Activated naive CD4-positive, alpha-beta T cell treated with anti-CD3 and anti-CD28 coated beads, Interleukin-2, amount 10 ng/mL, durations not matched to agents 7 days and 5 days (primary cell): ENCODE measurements at regions not wholly inside any gene's neighbourhood (a gene's known extent, or its start where the extent isn't known, plus 50 kb on each side); places are given as distances from the start of the nearest gene placed in this dataset.

Experiments used
- CTCF ChIA-PET: fragments of 350-600 bp; sonication (Branson Sonifier 250); formaldehyde crosslinking; loops from one replicate; lab custom pipeline; 2021; ENCODE audit warnings: antibody characterized with exemption; lab: Charles Lee
- DNase-seq: peaks from one replicate; pipeline ENCODE4 v3.0.0-alpha.2; 2020
- H3K27ac Mint-ChIP-seq: one replicate; pipeline ENCODE4 v1.8.0; 2021; ENCODE audit warnings: mild to moderate bottlenecking, moderate library complexity, mixed read lengths
- H3K27me3 Mint-ChIP-seq: one replicate; pipeline ENCODE4 v1.8.0; 2021; ENCODE audit warnings: mild to moderate bottlenecking, mixed read lengths
- H3K36me3 Mint-ChIP-seq: one replicate; pipeline ENCODE4 v1.8.0; 2021; ENCODE audit warnings: mixed read lengths
- H3K4me1 Mint-ChIP-seq: one replicate; pipeline ENCODE4 v1.8.0; 2021; ENCODE audit warnings: mixed read lengths
- H3K4me3 Mint-ChIP-seq: one replicate; pipeline ENCODE4 v1.8.0; 2021; ENCODE audit warnings: mild to moderate bottlenecking, moderate library complexity, mixed read lengths
- H3K9me3 Mint-ChIP-seq: one replicate; pipeline ENCODE4 v1.8.0; 2021; ENCODE audit warnings: mixed read lengths

DNA sequence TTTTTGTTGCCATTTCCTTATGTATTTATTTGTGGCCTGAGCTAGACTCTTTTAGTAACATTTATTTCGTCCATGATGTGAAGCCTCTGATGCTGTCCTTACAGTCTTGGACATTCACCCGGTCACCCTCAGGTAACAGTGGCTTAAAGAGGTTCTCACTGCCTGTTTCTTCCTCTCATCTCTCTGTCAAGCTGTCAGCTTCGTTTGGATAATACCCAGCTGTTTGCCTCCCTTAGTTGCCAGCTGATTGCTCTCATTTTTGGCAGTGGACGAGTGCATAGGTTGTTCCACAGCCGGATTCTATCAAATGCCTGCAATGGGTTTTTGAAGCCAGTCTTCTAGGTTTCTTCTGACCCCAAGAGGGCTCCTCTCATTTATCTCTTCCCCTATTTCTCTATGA is 427.7 kb downstream of the MED10 start:
- H3K27ac Mint-ChIP-seq, result no peak overlapping the region
- CTCF ChIA-PET, result no interaction called here
- H3K4me1 Mint-ChIP-seq, result no peaks in the 10 kb centered on the region
- DNase-seq, result no peak
- H3K36me3 Mint-ChIP-seq, result no peaks in the 10 kb centered on the region
- H3K4me3 Mint-ChIP-seq, result no peak overlapping the region
- no peaks in the 10 kb centered on the region for H3K9me3 Mint-ChIP-seq
- no peaks in the 10 kb centered on the region for H3K27me3 Mint-ChIP-seq

DNA sequence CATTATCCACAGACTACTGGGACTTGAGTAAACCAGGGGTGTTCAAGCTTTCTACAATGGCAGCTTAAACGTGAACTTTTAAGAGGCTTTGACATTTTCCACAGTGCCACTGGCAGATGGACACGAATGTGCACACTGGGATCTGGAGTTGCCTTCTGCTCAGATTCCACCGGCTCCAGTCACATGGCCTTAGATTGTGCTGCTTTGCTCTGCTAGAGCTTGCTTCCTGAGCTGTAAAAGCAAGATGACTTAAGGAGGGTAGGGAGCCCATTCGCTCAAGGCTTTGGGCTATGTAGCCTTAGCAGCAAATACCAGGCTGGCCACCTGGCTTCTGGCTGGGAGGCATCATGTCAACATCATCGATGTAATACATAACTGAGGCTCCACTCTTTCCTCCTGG is 436.9 kb downstream of the MED10 start:
- DNase-seq, result no peak
- Mint-ChIP-seq H3K9me3 (no peaks in the 10 kb centered on the region), H3K4me3 (no peak overlapping the region), H3K36me3 (no peaks in the 10 kb centered on the region), H3K4me1 (no peaks in the 10 kb centered on the region), H3K27ac (no peak overlapping the region), H3K27me3 (no peaks in the 10 kb centered on the region)
- CTCF ChIA-PET, result no interaction called here

DNA sequence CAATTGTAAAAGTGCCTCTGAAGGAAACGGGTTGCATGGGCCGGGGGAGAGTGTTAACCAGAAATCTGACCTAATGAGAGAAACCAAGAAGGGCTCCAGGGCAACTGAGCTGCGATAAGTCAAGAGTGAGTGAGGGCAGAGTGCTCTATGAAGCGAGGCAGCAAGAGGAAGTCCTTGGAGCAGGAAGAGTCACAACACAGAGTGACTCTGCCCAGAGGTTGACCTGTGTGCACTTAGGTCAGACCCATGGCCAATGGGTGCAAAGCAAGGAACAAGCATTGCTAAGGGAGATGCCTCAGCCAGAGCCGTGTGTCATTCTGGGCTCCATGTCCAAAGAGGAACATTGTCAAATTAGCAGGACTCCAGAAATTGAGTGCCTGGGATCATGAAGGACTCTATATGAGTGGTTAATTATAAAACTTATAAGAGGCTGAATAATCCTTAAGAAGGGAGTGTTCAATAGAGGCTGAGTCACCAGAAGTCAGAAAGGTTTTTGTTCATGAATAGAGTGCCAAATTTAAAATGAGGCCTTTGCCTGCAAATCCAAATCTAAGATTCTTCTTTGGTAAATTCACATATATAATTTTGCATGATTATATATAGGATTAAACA is 438.5 kb downstream of the MED10 start:
- H3K27me3 Mint-ChIP-seq, result no peaks in the 10 kb centered on the region
- no peaks in the 10 kb centered on the region for H3K4me1 Mint-ChIP-seq
- no peak overlapping the region for H3K27ac Mint-ChIP-seq
- DNase-seq, result no peak
- CTCF ChIA-PET, result no interaction called here
- H3K9me3 Mint-ChIP-seq, result no peaks in the 10 kb centered on the region
- H3K4me3 Mint-ChIP-seq, result no peak overlapping the region
- no peaks in the 10 kb centered on the region for H3K36me3 Mint-ChIP-seq

DNA sequence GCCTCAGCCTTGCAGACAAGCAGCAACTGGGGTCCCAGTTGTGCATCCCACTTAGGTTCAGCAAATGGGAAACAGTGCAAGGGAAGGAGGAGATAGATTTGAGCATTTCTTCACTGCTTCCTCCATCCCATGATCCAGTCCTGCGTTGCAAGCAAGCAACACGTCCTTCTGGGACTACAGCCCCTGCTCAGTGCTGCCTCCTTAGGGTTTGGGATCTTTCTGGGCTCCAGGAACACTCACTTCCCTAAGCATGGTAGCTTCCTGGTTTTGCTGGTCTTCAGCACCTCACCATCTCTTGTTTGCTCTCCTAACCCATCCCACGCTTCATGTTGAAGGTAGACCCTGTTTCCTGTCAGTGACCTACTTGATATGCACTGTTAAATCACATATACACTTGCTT is 444.7 kb downstream of the MED10 start:
- CTCF ChIA-PET, result no interaction called here
- no peaks in the 10 kb centered on the region for H3K4me1 Mint-ChIP-seq
- H3K27ac Mint-ChIP-seq, result no peak overlapping the region
- H3K27me3 Mint-ChIP-seq, result no peaks in the 10 kb centered on the region
- H3K36me3 Mint-ChIP-seq, result no peaks in the 10 kb centered on the region
- H3K9me3 Mint-ChIP-seq, result peaks cover 1% of the 10 kb centered on the region
- no peak for DNase-seq
- H3K4me3 Mint-ChIP-seq, result no peak overlapping the region

DNA sequence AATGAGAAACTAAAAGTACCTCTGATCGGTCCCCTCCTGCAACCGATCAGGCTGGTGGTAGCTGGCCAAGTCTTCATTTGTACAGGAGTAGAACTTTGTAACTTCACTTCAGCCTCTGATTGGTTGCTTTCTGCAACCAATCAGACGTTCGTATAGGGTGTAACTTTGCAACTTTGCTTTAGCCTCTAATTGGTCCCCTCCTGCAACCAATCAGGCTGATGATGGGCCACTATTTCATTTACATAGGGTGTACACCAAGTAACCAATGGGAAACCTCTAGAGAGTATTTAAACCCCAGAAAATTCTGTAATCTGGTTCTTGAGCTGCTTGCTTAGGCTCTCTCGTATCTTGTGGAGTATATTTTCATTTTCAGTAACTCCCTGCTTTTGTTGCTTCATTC is 445.5 kb downstream of the MED10 start:
- Mint-ChIP-seq H3K27ac (no peak overlapping the region), H3K4me1 (no peaks in the 10 kb centered on the region), H3K36me3 (no peaks in the 10 kb centered on the region), H3K27me3 (no peaks in the 10 kb centered on the region), H3K9me3 (peaks cover 1% of the 10 kb centered on the region), H3K4me3 (no peak overlapping the region)
- no peak for DNase-seq
- CTCF ChIA-PET, result no interaction called here

DNA sequence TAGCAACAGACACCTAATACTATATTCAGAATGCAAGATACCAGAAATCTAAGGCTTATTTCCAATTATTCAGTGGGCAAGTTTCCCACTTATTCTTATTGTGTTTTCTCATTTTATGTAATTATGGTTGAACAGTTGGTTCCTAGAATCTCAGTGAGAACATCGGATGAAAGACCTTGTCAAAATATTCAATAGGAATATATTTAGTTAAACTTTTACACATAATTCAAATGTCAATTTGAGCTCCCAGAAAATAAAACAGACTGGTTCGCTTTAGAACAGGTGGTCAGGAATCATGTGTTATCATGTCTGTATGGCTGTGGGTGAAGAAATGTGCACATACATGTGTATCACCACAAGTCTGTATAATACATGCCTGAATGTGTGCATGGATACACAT is 447.8 kb downstream of the MED10 start:
- Mint-ChIP-seq H3K27me3 (no peaks in the 10 kb centered on the region), H3K9me3 (peaks cover 1% of the 10 kb centered on the region), H3K27ac (no peak overlapping the region)

DNA sequence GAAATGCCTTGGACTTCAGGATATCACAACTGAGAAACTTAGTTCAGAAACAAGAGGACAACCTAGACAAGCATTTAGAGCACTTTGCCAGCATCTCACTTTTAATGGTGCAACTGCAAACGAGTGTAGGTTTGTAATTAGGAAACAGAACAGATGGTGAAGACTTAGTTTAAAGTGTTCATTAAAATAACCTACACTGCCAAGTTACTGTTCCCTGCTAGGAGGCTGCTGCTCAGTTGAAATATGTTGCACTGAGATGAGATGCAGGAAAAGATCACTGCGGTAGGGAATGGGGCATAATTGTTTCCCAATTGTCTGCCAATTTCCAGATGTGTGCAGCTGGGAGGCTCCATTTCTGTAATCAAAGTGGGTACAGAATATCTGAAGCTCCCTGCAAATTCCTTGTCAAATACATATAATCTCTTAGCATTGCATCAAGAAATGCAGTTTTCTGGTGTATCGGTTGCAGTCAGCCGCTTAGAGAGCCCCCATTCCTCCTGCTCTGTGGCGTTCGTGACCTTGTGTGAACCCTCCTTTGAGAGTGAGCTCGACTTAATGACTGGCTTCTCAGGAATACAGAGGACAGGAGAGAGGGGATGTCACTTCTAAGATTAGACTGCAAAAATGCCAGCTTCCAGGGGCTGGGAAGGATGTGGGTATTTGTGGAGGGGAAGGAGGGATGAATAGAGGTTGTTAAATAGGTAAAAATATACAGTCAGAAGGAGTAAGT is 448.9 kb downstream of the MED10 start:
- Mint-ChIP-seq H3K36me3 (no peaks in the 10 kb centered on the region), H3K4me3 (no peak overlapping the region), H3K4me1 (no peaks in the 10 kb centered on the region), H3K9me3 (peaks cover under 1% of the 10 kb centered on the region), H3K27me3 (no peaks in the 10 kb centered on the region), H3K27ac (no peak overlapping the region)
- CTCF ChIA-PET, result no interaction called here
- DNase-seq, result no peak

More for the DNA sequence above, 447.8 kb downstream of the MED10 start:
- H3K4me3 Mint-ChIP-seq, result no peak overlapping the region
- no peaks in the 10 kb centered on the region for H3K4me1 Mint-ChIP-seq
- no peak for DNase-seq
- no peaks in the 10 kb centered on the region for H3K36me3 Mint-ChIP-seq
- CTCF ChIA-PET, result no interaction called here

DNA sequence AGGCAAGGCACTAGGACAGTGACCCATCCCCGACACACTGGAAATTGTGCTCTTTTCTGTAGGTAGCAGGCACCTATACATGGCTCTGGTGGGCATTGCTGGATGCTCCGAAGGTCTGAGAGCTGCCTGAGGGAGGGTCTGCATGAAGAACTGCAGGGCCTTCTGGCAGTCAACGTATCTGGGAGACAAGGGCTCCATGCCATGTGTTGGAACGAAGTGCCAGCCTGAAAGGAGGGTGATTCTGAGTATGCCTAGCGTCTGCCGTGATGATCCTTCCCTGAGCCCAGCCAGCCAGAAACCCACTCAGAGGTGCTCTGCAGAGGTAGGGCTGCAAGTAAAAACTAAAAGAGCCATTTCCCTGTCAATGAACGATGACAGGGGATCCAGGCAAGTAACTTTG is 453.2 kb downstream of the MED10 start:
- H3K27me3 Mint-ChIP-seq, result no peaks in the 10 kb centered on the region
- H3K4me1 Mint-ChIP-seq, result no peaks in the 10 kb centered on the region
- H3K9me3 Mint-ChIP-seq, result no peaks in the 10 kb centered on the region
- no peaks in the 10 kb centered on the region for H3K36me3 Mint-ChIP-seq
- no peak for DNase-seq
- no peak overlapping the region for H3K4me3 Mint-ChIP-seq
- CTCF ChIA-PET, result no interaction called here
- no peak overlapping the region for H3K27ac Mint-ChIP-seq

DNA sequence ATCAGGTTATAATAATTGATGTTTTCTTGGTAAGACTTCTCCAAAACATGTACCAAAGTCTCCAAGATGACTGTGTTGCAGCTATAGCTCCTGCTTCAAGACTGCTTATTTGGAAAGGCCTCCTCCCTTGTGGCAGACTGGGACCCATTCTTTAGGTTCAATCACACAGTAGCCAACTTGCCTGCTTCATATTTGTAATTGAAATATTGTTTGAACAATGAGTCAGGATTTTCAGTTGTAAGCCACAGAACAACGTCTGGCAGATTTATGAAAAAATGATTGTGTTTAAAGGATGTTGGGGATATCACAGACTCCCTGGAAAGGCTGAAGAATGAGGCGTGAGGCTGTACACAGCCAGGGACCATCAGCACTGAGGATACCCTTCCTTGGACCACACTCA is 458.9 kb downstream of the MED10 start:
- Mint-ChIP-seq H3K27me3 (no peaks in the 10 kb centered on the region), H3K36me3 (no peaks in the 10 kb centered on the region), H3K4me3 (no peak overlapping the region), H3K9me3 (no peaks in the 10 kb centered on the region), H3K4me1 (no peaks in the 10 kb centered on the region), H3K27ac (no peak overlapping the region)
- CTCF ChIA-PET, result no interaction called here
- no peak for DNase-seq

DNA sequence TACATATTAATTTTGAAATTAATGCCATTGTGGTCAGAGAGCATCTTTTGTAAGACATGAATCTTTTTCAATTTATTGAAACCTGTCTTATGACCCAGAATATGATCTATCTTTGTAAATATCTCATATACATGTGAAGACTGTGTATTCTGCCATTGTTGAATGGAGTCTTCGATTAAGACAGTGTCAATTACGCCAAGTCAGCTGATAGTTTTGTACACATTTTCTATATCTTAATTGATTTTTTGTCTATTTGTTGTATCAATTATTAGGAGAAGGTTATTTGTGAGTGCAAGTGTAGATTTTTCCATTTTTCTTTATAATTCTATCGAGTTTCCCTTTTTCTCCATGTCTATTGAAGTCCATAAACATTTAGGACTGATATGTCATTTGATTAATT is 471.6 kb downstream of the MED10 start:
- no peak overlapping the region for H3K27ac Mint-ChIP-seq
- CTCF ChIA-PET, result no interaction called here
- H3K4me3 Mint-ChIP-seq, result no peak overlapping the region
- H3K9me3 Mint-ChIP-seq, result no peaks in the 10 kb centered on the region
- H3K27me3 Mint-ChIP-seq, result no peaks in the 10 kb centered on the region
- no peaks in the 10 kb centered on the region for H3K36me3 Mint-ChIP-seq
- H3K4me1 Mint-ChIP-seq, result no peaks in the 10 kb centered on the region
- no peak for DNase-seq

DNA sequence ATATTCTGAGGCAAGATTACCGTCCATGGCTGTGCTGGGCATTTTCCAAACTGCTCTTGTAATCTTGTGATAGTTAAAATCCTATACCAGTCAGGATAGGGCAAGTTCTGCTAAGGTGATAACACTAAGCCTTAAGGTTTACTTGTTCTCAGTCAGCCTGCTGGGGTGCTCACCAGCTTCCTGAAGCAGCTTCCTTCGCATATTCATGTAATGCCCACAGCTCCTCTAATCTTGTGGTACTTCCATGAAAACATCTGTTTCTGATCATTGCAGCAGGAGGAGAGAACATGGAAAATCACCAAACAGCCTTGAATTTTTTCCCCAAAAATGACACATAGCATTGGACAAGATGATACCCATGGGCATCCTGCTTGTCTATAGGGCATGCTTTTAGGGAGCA is 473.2 kb downstream of the MED10 start:
- no peak overlapping the region for H3K4me3 Mint-ChIP-seq
- H3K27me3 Mint-ChIP-seq, result no peaks in the 10 kb centered on the region
- no peaks in the 10 kb centered on the region for H3K36me3 Mint-ChIP-seq
- no peaks in the 10 kb centered on the region for H3K4me1 Mint-ChIP-seq
- no peak overlapping the region for H3K27ac Mint-ChIP-seq
- no peak for DNase-seq
- H3K9me3 Mint-ChIP-seq, result no peaks in the 10 kb centered on the region
- CTCF ChIA-PET, result no interaction called here

DNA sequence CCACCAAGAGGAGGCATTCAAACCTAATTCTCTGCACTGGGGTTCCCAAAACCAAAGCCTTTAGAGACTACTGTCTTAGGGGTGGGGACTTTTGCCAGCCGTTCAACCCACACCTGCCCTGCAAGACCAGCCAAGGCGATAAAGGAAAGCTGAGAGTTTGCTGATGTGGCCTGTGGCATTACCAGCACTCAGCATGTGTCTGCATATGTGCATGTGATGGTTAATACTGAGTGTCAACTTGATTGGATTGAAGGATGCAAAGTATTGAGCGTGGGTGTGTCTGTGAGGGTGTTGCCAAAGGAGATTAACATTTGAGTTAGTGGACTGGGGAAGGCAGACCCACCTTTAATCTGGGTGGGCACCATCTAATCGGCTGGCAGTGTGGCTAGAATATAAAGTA is 474.2 kb downstream of the MED10 start:
- H3K4me3 Mint-ChIP-seq, result no peak overlapping the region
- H3K27me3 Mint-ChIP-seq, result no peaks in the 10 kb centered on the region
- no peaks in the 10 kb centered on the region for H3K9me3 Mint-ChIP-seq
- CTCF ChIA-PET, result no interaction called here
- no peaks in the 10 kb centered on the region for H3K4me1 Mint-ChIP-seq
- H3K36me3 Mint-ChIP-seq, result no peaks in the 10 kb centered on the region
- DNase-seq, result no peak
- no peak overlapping the region for H3K27ac Mint-ChIP-seq

DNA sequence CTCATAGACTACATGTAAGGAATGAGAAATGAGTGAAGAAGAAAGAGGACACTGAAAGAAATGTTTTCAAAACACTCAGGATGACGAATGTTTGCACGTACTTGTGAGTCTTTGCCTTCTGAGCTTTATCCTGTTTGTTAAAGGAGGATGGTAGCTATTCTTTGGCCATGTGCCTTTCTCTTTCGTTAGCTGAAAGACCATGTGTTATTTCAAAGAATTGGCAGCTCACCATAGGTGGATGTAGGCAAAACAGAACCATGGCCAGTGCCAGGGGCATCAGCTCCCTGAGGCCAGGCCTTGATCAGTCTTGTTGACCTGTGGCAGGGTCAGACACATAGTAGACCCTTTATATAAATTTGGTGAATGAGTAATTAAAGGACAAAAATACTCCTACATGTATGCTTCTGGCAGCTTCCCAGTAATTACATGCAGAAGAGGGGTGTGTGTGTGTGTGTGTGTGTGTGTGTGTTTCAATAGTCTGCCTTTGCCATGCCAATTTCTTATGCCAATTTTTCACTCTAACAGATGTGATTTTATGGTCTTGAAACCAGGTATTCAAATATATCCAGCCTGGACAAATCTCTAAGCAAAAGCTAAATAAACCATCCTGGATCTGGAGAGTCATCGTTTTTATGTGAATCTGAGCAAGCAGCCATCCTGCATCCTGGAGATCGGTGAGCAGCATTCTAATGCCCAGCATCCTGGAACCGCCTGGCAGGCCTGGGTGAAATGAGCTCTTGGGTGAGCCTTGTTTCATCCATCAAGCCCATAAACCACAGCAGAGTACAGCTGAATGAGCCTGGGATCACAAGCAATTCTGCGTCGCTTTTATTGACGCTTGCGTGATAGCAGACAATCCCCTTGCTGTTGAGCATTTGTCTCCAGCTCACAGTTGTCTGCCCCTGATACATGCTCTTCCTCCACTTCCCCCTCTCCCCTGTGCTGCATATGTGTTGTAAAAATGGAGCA is 475.4 kb downstream of the MED10 start:
- Mint-ChIP-seq H3K4me1 (no peaks in the 10 kb centered on the region), H3K27me3 (no peaks in the 10 kb centered on the region), H3K9me3 (no peaks in the 10 kb centered on the region), H3K36me3 (no peaks in the 10 kb centered on the region), H3K27ac (no peak overlapping the region), H3K4me3 (no peak overlapping the region)
- CTCF ChIA-PET, result no interaction called here
- no peak for DNase-seq

DNA sequence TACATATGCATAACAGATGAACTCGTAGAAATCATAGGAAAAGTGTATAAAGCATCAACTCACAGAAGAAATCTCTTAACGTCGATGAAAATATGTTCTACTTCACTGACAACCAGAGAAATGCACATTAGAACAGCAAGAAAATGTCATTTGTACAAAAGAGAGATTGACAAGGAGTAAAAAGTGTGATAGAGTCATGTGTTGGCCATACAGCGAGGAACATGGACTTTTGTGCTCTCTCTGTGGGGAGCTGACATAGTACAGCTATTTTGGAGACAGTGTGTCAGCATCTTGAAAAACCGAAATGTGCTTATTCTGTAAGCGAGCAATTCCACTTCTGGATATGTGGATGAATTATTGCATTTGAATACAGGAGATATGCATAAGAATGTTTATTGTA is 477.9 kb downstream of the ICE1 start:
- no peaks in the 10 kb centered on the region for H3K4me1 Mint-ChIP-seq
- DNase-seq, result no peak
- no peaks in the 10 kb centered on the region for H3K27me3 Mint-ChIP-seq
- CTCF ChIA-PET, result no interaction called here
- H3K36me3 Mint-ChIP-seq, result no peaks in the 10 kb centered on the region
- H3K27ac Mint-ChIP-seq, result no peak overlapping the region
- no peak overlapping the region for H3K4me3 Mint-ChIP-seq
- no peaks in the 10 kb centered on the region for H3K9me3 Mint-ChIP-seq

DNA sequence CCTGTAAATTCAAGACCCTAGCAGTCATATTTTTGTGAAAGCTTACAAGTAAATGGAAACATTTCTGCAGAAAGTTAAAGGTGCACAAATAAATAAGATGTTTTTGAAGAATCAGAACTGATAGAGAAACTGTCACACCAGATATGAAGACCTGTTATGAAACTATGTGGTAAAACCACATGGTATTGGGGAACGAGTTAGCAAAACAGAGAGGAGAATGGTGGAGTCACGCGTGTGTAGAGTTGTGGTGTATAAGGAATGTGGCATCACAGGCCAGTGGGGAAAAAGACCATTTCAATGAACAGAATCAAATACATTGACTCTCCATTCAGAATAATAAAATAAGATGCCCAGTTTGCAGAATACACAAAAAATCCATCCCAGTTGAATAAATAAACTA is 477.2 kb downstream of the ICE1 start:
- DNase-seq, result no peak
- Mint-ChIP-seq H3K27ac (no peak overlapping the region), H3K9me3 (no peaks in the 10 kb centered on the region), H3K4me3 (no peak overlapping the region), H3K27me3 (no peaks in the 10 kb centered on the region), H3K4me1 (no peaks in the 10 kb centered on the region), H3K36me3 (no peaks in the 10 kb centered on the region)
- CTCF ChIA-PET, result no interaction called here
